Breast epithelium (tissue), 3 donors: ENCODE measurements at regions not wholly inside any gene's neighbourhood (a gene's known extent, or its start where the extent isn't known, plus 50 kb on each side); places are given as distances from the start of the nearest gene placed in this dataset.

ENCODE experiments used
- CTCF ChIP-seq, 3 donors: fragments of 450-650 bp; IDR thresholded peaks; one replicate each; pipeline ENCODE4 v1.5.1; 2016 to 2017; ENCODE audit warnings: antibody characterized with exemption in 3 of 3, mild to moderate bottlenecking in 3 of 3, moderate library complexity in 3 of 3
- POLR2A ChIP-seq: fragments of 450-650 bp; IDR thresholded peaks from one replicate; pipeline ENCODE4 v1.6.1; 2016; ENCODE audit warnings: antibody characterized with exemption, mild to moderate bottlenecking, moderate library complexity
- POLR2AphosphoS5 ChIP-seq, 3 donors: sonication (generic); formaldehyde crosslinking; IDR thresholded peaks; one replicate each; pipeline ENCODE4 v1.6.1; 2017; ENCODE audit warnings: antibody characterized with exemption in 3 of 3

GRCh38 chr1:147413110-147413605 is 128.1 kb upstream of the BCL9 start:
- no peak for TF ChIP-seq CTCF (IDR thresholded peaks at IDR 0.05)
- no peak for TF ChIP-seq POLR2A
- TF ChIP-seq POLR2AphosphoS5 (IDR thresholded peaks at IDR 0.05), result no peak
